ENCODE measurements at regions not wholly inside any gene's neighbourhood (a gene's known extent, or its start where the extent isn't known, plus 50 kb on each side); places are given as distances from the start of the nearest gene placed in this dataset.

- Histone ChIP-seq H3K4me3 (replicated peaks; ENCODE audit: insufficient read depth, low read length) (no peak overlapping the region), H3K27me3 (ENCODE audit: insufficient read depth, poor library complexity, severe bottlenecking) (no peaks in the 10 kb centered on the region), H3K27ac (replicated peaks) (no peak overlapping the region)
- TF ChIP-seq REST (IDR thresholded peaks at IDR 0.05; ENCODE audit: insufficient replicate concordance, low read depth) (no peak), CTCF (IDR thresholded peaks at IDR 0.05; ENCODE audit: insufficient read depth, low read length) (no peak), GABPA (IDR thresholded peaks at IDR 0.05; ENCODE audit: low read depth) (no peak), POLR2AphosphoS5 (IDR thresholded peaks at IDR 0.05; ENCODE audit: low read depth) (no peak), SPI1 (IDR thresholded peaks at IDR 0.05; ENCODE audit: borderline replicate concordance, low read depth) (no peak)
- DNase-seq (ENCODE audit: low read depth in 1 of 2, low spot score in 1 of 2): no peak
Measured at GRCh38 chr3:124322966-124323365, 331.0 kb upstream of the ROPN1 start.

GRCh38 chr3:124325248-124325647 lies 333.3 kb upstream of the ROPN1 start:
- H3K27ac ChIP-seq (replicated peaks): no peak overlapping the region
- no peak for DNase-seq (ENCODE audit: low read depth in 1 of 2, low spot score in 1 of 2)
- H3K4me3 ChIP-seq (replicated peaks; ENCODE audit: insufficient read depth, low read length): no peak overlapping the region
- no peaks in the 10 kb centered on the region for H3K27me3 ChIP-seq (ENCODE audit: insufficient read depth, poor library complexity, severe bottlenecking)
- TF ChIP-seq REST (IDR thresholded peaks at IDR 0.05; ENCODE audit: insufficient replicate concordance, low read depth): no peak
- no peak for TF ChIP-seq CTCF (IDR thresholded peaks at IDR 0.05; ENCODE audit: insufficient read depth, low read length)
- no peak for TF ChIP-seq GABPA (IDR thresholded peaks at IDR 0.05; ENCODE audit: low read depth)
- TF ChIP-seq SPI1 (IDR thresholded peaks at IDR 0.05; ENCODE audit: borderline replicate concordance, low read depth): no peak
- no peak for TF ChIP-seq POLR2AphosphoS5 (IDR thresholded peaks at IDR 0.05; ENCODE audit: low read depth)

- H3K27me3 ChIP-seq (ENCODE audit: insufficient read depth, poor library complexity, severe bottlenecking): no peaks in the 10 kb centered on the region
- no peak for DNase-seq (ENCODE audit: low read depth in 1 of 2, low spot score in 1 of 2)
- no peak overlapping the region for H3K27ac ChIP-seq (replicated peaks)
- TF ChIP-seq GABPA (IDR thresholded peaks at IDR 0.05; ENCODE audit: low read depth): no peak
- no peak for TF ChIP-seq CTCF (IDR thresholded peaks at IDR 0.05; ENCODE audit: insufficient read depth, low read length)
- no peak for TF ChIP-seq REST (IDR thresholded peaks at IDR 0.05; ENCODE audit: insufficient replicate concordance, low read depth)
- TF ChIP-seq POLR2AphosphoS5 (IDR thresholded peaks at IDR 0.05; ENCODE audit: low read depth): no peak
- no peak overlapping the region for H3K4me3 ChIP-seq (replicated peaks; ENCODE audit: insufficient read depth, low read length)
Measured at GRCh38 chr3:124329723-124330122, 337.8 kb upstream of the ROPN1 start.
